HG02885 (cell line): ENCODE measurements at regions not wholly inside any gene's neighbourhood (a gene's known extent, or its start where the extent isn't known, plus 50 kb on each side); places are given as distances from the start of the nearest gene placed in this dataset.
A peak's percentile ranks its signal among the peaks of the same experiment; 100 is the strongest.

Source experiments
- ATAC-seq: cut with Tn5 transposase; IDR thresholded peaks from one replicate; pipeline ENCODE4 v1.9.1; 2021; ENCODE audit warnings: mild to moderate bottlenecking; ENCODE audit not compliant: unreplicated experiment, poor library complexity

- ATAC-seq = no peak
Measured at GRCh38 chr3:177929310-177929709, 606.9 kb upstream of the KCNMB2 start.

- ATAC-seq = no peak
Measured at GRCh38 chr3:177930771-177931170, 605.5 kb upstream of the KCNMB2 start.

GRCh38 chr3:177931346-177931745, 604.9 kb upstream of the KCNMB2 start:
- ATAC-seq = no peak

GRCh38 chr3:177932346-177932745, 603.9 kb upstream of the KCNMB2 start:
- ATAC-seq = no peak

GRCh38 chr3:177932750-177933660, 603.2 kb upstream of the KCNMB2 start:
- no peak for ATAC-seq

- no peak for ATAC-seq
Measured at GRCh38 chr3:177934001-177934891, 602.0 kb upstream of the KCNMB2 start.

GRCh38 chr3:177935047-177935446, 601.2 kb upstream of the KCNMB2 start:
- no peak for ATAC-seq

GRCh38 chr3:177936721-177937120, 599.5 kb upstream of the KCNMB2 start:
- ATAC-seq = no peak

GRCh38 chr3:177942911-177943310, 593.3 kb upstream of the KCNMB2 start:
- ATAC-seq = no peak

GRCh38 chr3:177944228-177944661, 592.0 kb upstream of the KCNMB2 start:
- no peak for ATAC-seq

GRCh38 chr3:177946048-177946447, 590.2 kb upstream of the KCNMB2 start:
- no peak for ATAC-seq

GRCh38 chr3:177946497-177946896, 589.7 kb upstream of the KCNMB2 start:
- ATAC-seq = no peak

- ATAC-seq = no peak
Measured at GRCh38 chr3:177946936-177947335, 589.3 kb upstream of the KCNMB2 start.

- no peak for ATAC-seq
Measured at GRCh38 chr3:177947901-177948300, 588.3 kb upstream of the KCNMB2 start.

- ATAC-seq = peak; percentile 47
Measured at GRCh38 chr3:177948716-177949425, 587.4 kb upstream of the KCNMB2 start.

- ATAC-seq = no peak
Measured at GRCh38 chr3:177959188-177959587, 577.0 kb upstream of the KCNMB2 start.

GRCh38 chr3:177960014-177960413, 576.2 kb upstream of the KCNMB2 start:
- no peak for ATAC-seq

GRCh38 chr3:177960722-177961121, 575.5 kb upstream of the KCNMB2 start:
- ATAC-seq = no peak

- ATAC-seq = no peak
Measured at GRCh38 chr3:177961784-177962183, 574.5 kb upstream of the KCNMB2 start.

GRCh38 chr3:177966493-177966892, 569.7 kb upstream of the KCNMB2 start:
- no peak for ATAC-seq
